Endothelial cell of umbilical vein (primary cell): ENCODE measurements at regions not wholly inside any gene's neighbourhood (a gene's known extent, or its start where the extent isn't known, plus 50 kb on each side); places are given as distances from the start of the nearest gene placed in this dataset.
"Not testable (repeated sequence)": the region's sequence is repeated elsewhere in the genome, so short reads cannot be mapped to it uniquely, and the experiment has no call there.

Experiments
- BruUV-seq: library from RNA; stranded (reverse); fragments of 400-500 nt; replicated peaks from 2 replicates; lab custom pipeline; 2021; lab: Mats Ljungman, UMichigan
- CTCF ChIA-PET: fragments of 300-600, 350-600 bp; sonication (Branson Sonifier 250); formaldehyde crosslinking; loops from one replicate; lab custom pipeline; 2021; ENCODE audit warnings: antibody characterized with exemption, inconsistent platforms; lab: Charles Lee
- POLR2A ChIA-PET: fragments of 300-600, 350-600 bp; sonication (Branson Sonifier 250); formaldehyde crosslinking; loops from one replicate; lab custom pipeline; 2021; ENCODE audit warnings: antibody characterized with exemption, inconsistent platforms; lab: Charles Lee
- DNase-seq: peaks from one replicate; pipeline ENCODE4 v3.0.0-alpha.2; 2011; ENCODE audit warnings: low read depth, low spot score
- FAIRE-seq: peaks from 2 replicates; lab custom pipeline; 2011; peaks lifted over from hg19 to GRCh38; lab: Jason Lieb, UNC
- H2AFZ ChIP-seq: 2 replicates; pipeline ENCODE4 v1.6.0; 2012; ENCODE audit warnings: low read depth, low read length, control low read depth, inconsistent platforms
- H3K27ac ChIP-seq: 2 replicates; pipeline ENCODE4 v1.5.1; 2011; ENCODE audit warnings: low read depth, mild to moderate bottlenecking, control low read depth, low read length, moderate library complexity; ENCODE audit not compliant: insufficient read depth
- H3K27me3 ChIP-seq, 2 experiments: 2 replicates each; pipeline versions ENCODE4 v1.6.0 to v1.6.1; 2011; ENCODE audit warnings: low read length in 2 of 2, mixed read lengths in 1 of 2; ENCODE audit not compliant: control insufficient read depth in 2 of 2, insufficient read depth in 2 of 2
- H3K36me3 ChIP-seq, 2 experiments: 2 replicates in 1 of 2; 3 replicates in 1 of 2; pipeline ENCODE4 v1.5.1; 2011; ENCODE audit warnings: low read length in 2 of 2, mild to moderate bottlenecking in 1 of 2, moderate library complexity in 1 of 2; ENCODE audit not compliant: control insufficient read depth in 2 of 2, insufficient read depth in 2 of 2; ENCODE audit errors: extremely low read depth in 1 of 2
- H3K4me1 ChIP-seq: 3 replicates; pipeline ENCODE4 v1.5.1; 2011; ENCODE audit warnings: mild to moderate bottlenecking, low read length; ENCODE audit not compliant: control insufficient read depth, insufficient read depth; ENCODE audit errors: extremely low read depth
- H3K4me2 ChIP-seq: 2 replicates; pipeline ENCODE4 v1.6.1; 2011; ENCODE audit warnings: low read length, control low read depth, mixed read lengths; ENCODE audit not compliant: insufficient read depth
- H3K4me3 ChIP-seq, 3 experiments: fragments of 200-600 bp in 1 of 3; sonication (generic), shearing (Covaris generic) in 1 of 3; replicated peaks in 1 of 3; 2 replicates each; pipeline ENCODE4 v1.5.1; 2011 to 2016; ENCODE audit warnings: control low read depth in 3 of 3, low read length in 3 of 3, mild to moderate bottlenecking in 2 of 3, inconsistent platforms in 1 of 3, low read depth in 1 of 3, moderate library complexity in 1 of 3; ENCODE audit not compliant: insufficient read depth in 1 of 3
- H3K79me2 ChIP-seq: 2 replicates; pipeline ENCODE4 v1.6.0; 2012; ENCODE audit warnings: low read length, inconsistent platforms; ENCODE audit not compliant: control insufficient read depth, insufficient read depth
- H3K9ac ChIP-seq: replicated peaks from 2 replicates; pipeline ENCODE3; 2011; ENCODE audit warnings: low read length, control low read depth; ENCODE audit not compliant: insufficient read depth; ENCODE audit errors: extremely low read depth
- H3K9me1 ChIP-seq: replicated peaks from 3 replicates; pipeline ENCODE4 v1.6.0; 2011; ENCODE audit warnings: mild to moderate bottlenecking, low read length; ENCODE audit not compliant: control insufficient read depth, insufficient read depth; ENCODE audit errors: extremely low read depth
- H3K9me3 ChIP-seq: replicated peaks from 2 replicates; pipeline ENCODE4 v1.5.1; 2012; ENCODE audit warnings: low read length, inconsistent platforms; ENCODE audit not compliant: control insufficient read depth, insufficient read depth
- H4K20me1 ChIP-seq: replicated peaks from 2 replicates; pipeline ENCODE3; 2011; ENCODE audit warnings: mild to moderate bottlenecking, low read length; ENCODE audit not compliant: control insufficient read depth, insufficient read depth; ENCODE audit errors: extremely low read depth
- EZH2 ChIP-seq: IDR thresholded peaks from 2 replicates; pipeline ENCODE4 v1.6.1; 2012; ENCODE audit warnings: borderline replicate concordance, low read depth, mild to moderate bottlenecking, moderate library complexity, low read length, inconsistent platforms; ENCODE audit not compliant: severe bottlenecking
- FOS ChIP-seq: IDR thresholded peaks from 2 replicates; pipeline ENCODE4 v1.6.1; 2011; ENCODE audit warnings: mild to moderate bottlenecking, low read length, moderate library complexity, borderline replicate concordance; ENCODE audit not compliant: insufficient read depth
- GATA2 ChIP-seq: IDR thresholded peaks from 2 replicates; pipeline ENCODE4 v1.7.0; 2011; ENCODE audit warnings: low read depth, mild to moderate bottlenecking, moderate library complexity, mixed read lengths, low read length; ENCODE audit not compliant: insufficient read length, insufficient read depth
- JUN ChIP-seq: IDR thresholded peaks from 2 replicates; pipeline ENCODE4 v1.6.1; 2011; ENCODE audit warnings: borderline replicate concordance, low read depth; ENCODE audit not compliant: insufficient read length, insufficient read depth
- MYC ChIP-seq: IDR thresholded peaks from one replicate; pipeline ENCODE4 v1.6.1; 2011; ENCODE audit warnings: mild to moderate bottlenecking, low read depth, low read length
- POLR2A ChIP-seq: IDR thresholded peaks from 2 replicates; pipeline ENCODE4 v1.6.1; 2012; ENCODE audit warnings: low read depth, mild to moderate bottlenecking, control low read depth, low read length
- POLR2AphosphoS5 ChIP-seq: IDR thresholded peaks from 2 replicates; pipeline ENCODE4 v1.6.1; 2012; ENCODE audit warnings: low read depth, mild to moderate bottlenecking, control low read depth, low read length, moderate library complexity; ENCODE audit not compliant: insufficient read depth
- dilution Hi-C: fragments of 300-500 bp; cut with MboI; formaldehyde crosslinking; loops from one replicate; pipeline ENCODE4 v1.15.0; 2019; ENCODE audit warnings: low sequenced_read_pairs; ENCODE audit not compliant: extremely low pct_ligation_motif_present
- intact Hi-C: fragments of 100-400 bp; cut with micrococcal nuclease; formaldehyde crosslinking; loops from one replicate; pipeline ENCODE4 v1.10.0; 2022
- TF ChIP-seq, protein P1 (sequence below), 2 donors: IDR thresholded peaks; 1 replicate in 1 of 2; 2 replicates in 1 of 2; pipeline ENCODE4 v1.5.1; 2011; ENCODE audit warnings: low read length in 2 of 2, mild to moderate bottlenecking in 2 of 2, moderate library complexity in 2 of 2, control low read depth in 1 of 2, inconsistent platforms in 1 of 2, low read depth in 1 of 2; ENCODE audit not compliant: insufficient read depth in 1 of 2; ENCODE audit errors: extremely low read depth in 1 of 2
- TF ChIP-seq, protein P2 (sequence below): IDR thresholded peaks from 2 replicates; pipeline ENCODE4 v1.6.1; 2011; ENCODE audit not compliant: insufficient read depth, insufficient read length

DNA sequence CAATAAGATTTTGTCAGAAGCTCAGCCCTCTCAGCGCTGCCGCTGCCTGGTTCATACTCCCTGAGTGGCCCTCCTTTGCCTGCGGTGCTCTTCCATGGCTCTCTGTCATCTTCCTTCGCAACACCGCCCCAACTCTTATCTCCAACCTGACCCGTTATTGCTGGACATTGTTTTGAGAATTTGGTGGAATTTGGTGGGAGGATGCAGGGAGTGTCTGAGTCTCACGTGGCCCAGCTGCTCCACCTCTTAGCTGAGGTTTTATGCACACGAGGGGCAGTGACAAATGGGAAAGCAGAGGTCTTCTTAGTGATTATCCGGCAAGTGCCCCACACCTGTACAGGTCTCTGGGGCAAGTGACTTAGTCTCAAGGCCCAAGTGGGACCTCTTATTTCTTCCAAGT, 97.5 kb upstream of the RPH3A start:
- H3K9me3 ChIP-seq, result no peaks in the 10 kb centered on the region
- no peak overlapping the region for H3K9ac ChIP-seq
- no peaks in the 10 kb centered on the region for H3K36me3 ChIP-seq
- no peaks in the 10 kb centered on the region for H3K9me1 ChIP-seq
- H4K20me1 ChIP-seq, result no peaks in the 10 kb centered on the region
- no peak overlapping the region for H3K27ac ChIP-seq
- H3K27me3 ChIP-seq, result no peaks in the 10 kb centered on the region
- ChIA-PET CTCF (no interaction called here), POLR2A (no interaction called here)
- intact Hi-C loops, result no loop called here
- FAIRE-seq, result no peak
- H3K79me2 ChIP-seq, result no peaks in the 10 kb centered on the region
- dilution Hi-C loops, result no loop called here
- H3K4me1 ChIP-seq, result no peaks in the 10 kb centered on the region
- no peak overlapping the region for H3K4me3 ChIP-seq
- no peak for DNase-seq
- H3K4me2 ChIP-seq, result no peak overlapping the region
- no peak for TF ChIP-seq EZH2
- no peak for TF ChIP-seq FOS
- no peak for TF ChIP-seq GATA2
- no peak for TF ChIP-seq JUN
- TF ChIP-seq, protein P1, sequence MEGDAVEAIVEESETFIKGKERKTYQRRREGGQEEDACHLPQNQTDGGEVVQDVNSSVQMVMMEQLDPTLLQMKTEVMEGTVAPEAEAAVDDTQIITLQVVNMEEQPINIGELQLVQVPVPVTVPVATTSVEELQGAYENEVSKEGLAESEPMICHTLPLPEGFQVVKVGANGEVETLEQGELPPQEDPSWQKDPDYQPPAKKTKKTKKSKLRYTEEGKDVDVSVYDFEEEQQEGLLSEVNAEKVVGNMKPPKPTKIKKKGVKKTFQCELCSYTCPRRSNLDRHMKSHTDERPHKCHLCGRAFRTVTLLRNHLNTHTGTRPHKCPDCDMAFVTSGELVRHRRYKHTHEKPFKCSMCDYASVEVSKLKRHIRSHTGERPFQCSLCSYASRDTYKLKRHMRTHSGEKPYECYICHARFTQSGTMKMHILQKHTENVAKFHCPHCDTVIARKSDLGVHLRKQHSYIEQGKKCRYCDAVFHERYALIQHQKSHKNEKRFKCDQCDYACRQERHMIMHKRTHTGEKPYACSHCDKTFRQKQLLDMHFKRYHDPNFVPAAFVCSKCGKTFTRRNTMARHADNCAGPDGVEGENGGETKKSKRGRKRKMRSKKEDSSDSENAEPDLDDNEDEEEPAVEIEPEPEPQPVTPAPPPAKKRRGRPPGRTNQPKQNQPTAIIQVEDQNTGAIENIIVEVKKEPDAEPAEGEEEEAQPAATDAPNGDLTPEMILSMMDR (IDR thresholded peaks at IDR 0.05; ENCODE audit: extremely low read depth in 1 of 2, insufficient read depth in 1 of 2, low read depth in 1 of 2, low read length in 2 of 2), result no peak
- TF ChIP-seq POLR2AphosphoS5, result no peak
- no peak for TF ChIP-seq MYC
- TF ChIP-seq, protein P2, sequence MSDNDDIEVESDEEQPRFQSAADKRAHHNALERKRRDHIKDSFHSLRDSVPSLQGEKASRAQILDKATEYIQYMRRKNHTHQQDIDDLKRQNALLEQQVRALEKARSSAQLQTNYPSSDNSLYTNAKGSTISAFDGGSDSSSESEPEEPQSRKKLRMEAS, result no peak
- TF ChIP-seq POLR2A, result no peak
- no TSS peak for BruUV-seq
- H2AFZ ChIP-seq, result no peak overlapping the region

DNA sequence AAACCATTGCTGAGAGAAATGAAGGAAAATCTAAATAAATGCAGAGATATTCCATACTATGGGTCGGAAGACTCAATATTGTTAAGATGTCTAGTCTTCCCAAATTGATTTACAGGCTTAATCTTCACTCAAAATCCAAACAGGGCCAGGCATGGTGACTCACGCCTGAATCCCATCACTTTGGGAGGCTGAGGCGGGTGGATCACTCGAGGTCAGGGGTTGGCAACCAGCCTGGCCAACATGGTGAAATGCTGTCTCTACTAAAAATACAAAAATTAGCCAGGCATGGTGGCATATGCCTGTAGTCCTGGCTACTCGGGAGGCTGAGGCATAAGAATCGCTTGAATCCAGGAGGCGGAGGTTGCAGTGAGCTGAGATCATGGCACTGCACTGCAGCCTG, 94.1 kb upstream of the RPH3A start:
- DNase-seq, H3K36me3 ChIP-seq, intact Hi-C loops, POLR2A ChIA-PET, H3K27ac ChIP-seq, H3K9ac ChIP-seq, H3K4me1 ChIP-seq, CTCF ChIA-PET, H3K4me3 ChIP-seq, FAIRE-seq, H3K9me1 ChIP-seq, H3K4me2 ChIP-seq, H3K79me2 ChIP-seq, dilution Hi-C loops, BruUV-seq, H3K27me3 ChIP-seq, H4K20me1 ChIP-seq, H3K9me3 ChIP-seq, H2AFZ ChIP-seq: not testable (repeated sequence)
